ENCODE measurements at regions not wholly inside any gene's neighbourhood (a gene's known extent, or its start where the extent isn't known, plus 50 kb on each side); places are given as distances from the start of the nearest gene placed in this dataset.
"Not testable (repeated sequence)": the region's sequence is repeated elsewhere in the genome, so short reads cannot be mapped to it uniquely, and the experiment has no call there.

GRCh38 chr19:13646758-13647157 lies 117.6 kb upstream of the MRI1 start:
- DNase-seq, result no peak

- no peak for DNase-seq
Observed at GRCh38 chr19:13644645-13645044, 119.7 kb upstream of the MRI1 start.

- no peak for DNase-seq
Observed at GRCh38 chr19:13640611-13641010, 123.7 kb upstream of the MRI1 start.

GRCh38 chr19:13639342-13639929 lies 124.9 kb upstream of the MRI1 start:
- DNase-seq, result no peak

- no peak for DNase-seq
Observed at GRCh38 chr19:13637664-13638063, 126.7 kb upstream of the MRI1 start.

- DNase-seq, result no peak
Observed at GRCh38 chr19:13634658-13635057, 128.4 kb upstream of the CACNA1A start.

- DNase-seq, result no peak
Observed at GRCh38 chr19:13633522-13633922, 127.2 kb upstream of the CACNA1A start.

GRCh38 chr19:13633109-13633508 lies 126.8 kb upstream of the CACNA1A start:
- no peak for DNase-seq

GRCh38 chr19:13632164-13632563 lies 125.9 kb upstream of the CACNA1A start:
- DNase-seq, result not testable (repeated sequence)

- DNase-seq, result no peak
Observed at GRCh38 chr19:13629687-13630357, 123.5 kb upstream of the CACNA1A start.

GRCh38 chr19:13627531-13627930 lies 121.3 kb upstream of the CACNA1A start:
- no peak for DNase-seq

GRCh38 chr19:13623716-13624710 lies 117.7 kb upstream of the CACNA1A start:
- no peak for DNase-seq

GRCh38 chr19:13622766-13623715 lies 116.8 kb upstream of the CACNA1A start:
- DNase-seq, result no peak

- DNase-seq, result no peak
Observed at GRCh38 chr19:13621413-13621812, 115.1 kb upstream of the CACNA1A start.

GRCh38 chr19:13619203-13619632 lies 112.9 kb upstream of the CACNA1A start:
- no peak for DNase-seq

GRCh38 chr19:13615890-13616289 lies 109.6 kb upstream of the CACNA1A start:
- no peak for DNase-seq

- no peak for DNase-seq
Observed at GRCh38 chr19:13613447-13613846, 107.2 kb upstream of the CACNA1A start.

- no peak for DNase-seq
Observed at GRCh38 chr19:13611596-13611995, 105.3 kb upstream of the CACNA1A start.

GRCh38 chr19:13610039-13610691 lies 103.9 kb upstream of the CACNA1A start:
- no peak for DNase-seq

GRCh38 chr19:13606156-13606555 lies 99.9 kb upstream of the CACNA1A start:
- DNase-seq, result no peak

- DNase-seq, result no peak
Observed at GRCh38 chr19:13604902-13605586, 98.8 kb upstream of the CACNA1A start.
